GM19397 (cell line): ENCODE measurements at regions not wholly inside any gene's neighbourhood (a gene's known extent, or its start where the extent isn't known, plus 50 kb on each side); places are given as distances from the start of the nearest gene placed in this dataset.

ENCODE experiments used
- ATAC-seq: cut with Tn5 transposase; IDR thresholded peaks from one replicate; pipeline ENCODE4 v1.9.1; 2021; ENCODE audit warnings: mild to moderate bottlenecking, moderate library complexity; ENCODE audit not compliant: unreplicated experiment

DNA sequence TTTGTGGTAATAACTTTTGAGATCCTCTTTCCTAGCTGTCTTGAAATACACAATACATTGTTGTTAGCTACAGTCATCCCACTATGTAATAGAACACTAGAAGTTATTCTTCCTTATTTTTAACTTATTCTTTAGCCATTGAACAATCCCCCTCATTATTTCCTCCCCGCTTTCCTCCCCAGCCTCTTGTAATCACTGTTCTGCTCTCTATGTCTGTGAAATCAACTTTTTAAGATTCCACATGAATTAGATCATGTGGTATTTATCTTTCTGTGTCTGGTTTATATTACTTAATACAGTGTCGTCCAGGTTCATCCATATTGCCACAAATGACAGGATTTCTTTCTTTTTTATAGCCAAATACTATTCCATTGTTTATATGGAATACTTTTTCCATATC, 72.9 kb downstream of the SLC10A2 start:
- no peak for ATAC-seq

GRCh38 chr13:102984210-102984609, 82.0 kb downstream of the SLC10A2 start:
- no peak for ATAC-seq

DNA sequence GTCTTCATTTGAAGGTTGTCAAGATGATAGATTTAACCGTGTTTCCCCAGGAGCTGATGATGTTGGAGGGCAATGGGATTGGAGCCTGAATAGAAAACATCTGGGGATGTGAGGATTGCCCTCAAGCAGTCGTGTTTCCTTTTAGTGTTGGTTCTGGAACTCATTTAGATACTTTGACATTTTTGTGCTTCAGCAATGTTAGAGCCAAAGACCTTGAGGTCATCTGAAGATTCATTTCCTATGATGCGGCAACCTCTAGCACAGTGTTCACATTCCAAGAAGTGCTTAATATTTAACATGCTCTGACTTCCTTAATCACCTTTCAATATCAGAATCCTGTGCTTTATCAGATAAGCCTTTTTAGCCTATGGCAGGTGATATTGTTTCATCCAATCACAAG, 82.7 kb downstream of the SLC10A2 start:
- no peak for ATAC-seq

DNA sequence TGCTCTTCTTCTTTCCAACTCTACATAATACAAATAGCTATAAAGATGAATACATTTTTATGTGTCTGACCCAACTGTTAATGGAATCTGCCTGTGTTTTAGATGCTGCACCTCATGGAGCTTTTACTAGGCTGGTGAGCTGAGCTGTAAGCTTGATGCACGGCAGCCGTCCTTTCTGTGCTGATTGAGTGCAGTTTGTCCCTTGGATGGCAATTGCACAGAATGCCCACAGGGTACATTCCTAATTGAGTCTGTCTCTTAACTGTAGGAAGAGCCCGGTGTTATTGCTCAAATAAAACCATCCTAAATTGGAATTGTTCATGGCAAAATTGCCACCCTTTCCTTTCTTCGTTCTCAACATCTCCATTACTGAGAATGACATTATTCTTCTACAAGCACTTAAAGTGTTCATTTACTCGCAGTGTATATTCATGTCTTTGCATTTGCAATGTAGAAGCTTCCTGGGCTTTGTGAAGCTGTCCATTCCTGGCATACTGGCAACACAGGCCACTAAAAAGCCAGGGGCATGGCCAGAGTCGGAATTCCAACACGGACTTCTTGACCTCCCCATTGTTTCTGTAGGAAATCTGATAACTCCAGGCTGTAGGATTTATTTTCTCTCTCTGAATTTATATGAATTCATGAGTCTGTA, 85.8 kb downstream of the SLC10A2 start:
- ATAC-seq: no peak

DNA sequence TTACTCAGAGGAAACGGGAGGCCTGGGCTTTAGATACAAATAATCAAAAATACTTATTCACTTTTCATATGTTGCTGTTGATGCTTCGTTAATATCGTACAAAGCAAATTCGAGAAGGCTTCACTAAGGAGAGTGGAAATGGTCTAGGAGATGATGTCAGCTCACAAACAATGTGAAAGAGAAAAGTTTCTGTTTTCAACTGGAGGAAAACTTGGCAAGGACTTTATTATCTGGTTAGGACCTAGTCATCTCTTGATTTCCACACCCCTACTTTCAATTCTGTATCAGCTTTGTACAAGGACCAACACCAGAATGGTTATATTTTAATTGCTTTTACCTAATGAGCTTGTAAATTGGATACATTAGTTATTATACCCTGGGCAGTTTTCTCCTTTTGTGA, 88.0 kb downstream of the SLC10A2 start:
- no peak for ATAC-seq

DNA sequence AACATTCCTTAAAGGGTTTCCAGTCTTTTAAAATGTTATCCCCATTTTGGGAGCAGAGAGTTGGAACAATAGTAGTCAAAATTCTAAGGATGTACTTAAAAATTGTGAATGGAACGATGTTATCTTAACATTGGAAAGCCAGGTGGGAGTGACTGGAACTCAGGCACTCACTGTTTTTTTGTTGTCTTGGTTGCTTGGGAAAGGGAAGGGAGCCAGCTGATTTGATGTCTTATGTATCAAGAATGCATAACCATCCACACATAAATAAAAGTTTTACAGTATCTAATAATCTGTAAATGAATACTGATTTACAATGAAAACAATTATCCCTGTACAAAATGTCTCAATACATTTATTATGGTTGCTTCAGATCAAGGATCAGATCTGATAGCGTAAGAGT, 88.7 kb downstream of the SLC10A2 start:
- no peak for ATAC-seq

DNA sequence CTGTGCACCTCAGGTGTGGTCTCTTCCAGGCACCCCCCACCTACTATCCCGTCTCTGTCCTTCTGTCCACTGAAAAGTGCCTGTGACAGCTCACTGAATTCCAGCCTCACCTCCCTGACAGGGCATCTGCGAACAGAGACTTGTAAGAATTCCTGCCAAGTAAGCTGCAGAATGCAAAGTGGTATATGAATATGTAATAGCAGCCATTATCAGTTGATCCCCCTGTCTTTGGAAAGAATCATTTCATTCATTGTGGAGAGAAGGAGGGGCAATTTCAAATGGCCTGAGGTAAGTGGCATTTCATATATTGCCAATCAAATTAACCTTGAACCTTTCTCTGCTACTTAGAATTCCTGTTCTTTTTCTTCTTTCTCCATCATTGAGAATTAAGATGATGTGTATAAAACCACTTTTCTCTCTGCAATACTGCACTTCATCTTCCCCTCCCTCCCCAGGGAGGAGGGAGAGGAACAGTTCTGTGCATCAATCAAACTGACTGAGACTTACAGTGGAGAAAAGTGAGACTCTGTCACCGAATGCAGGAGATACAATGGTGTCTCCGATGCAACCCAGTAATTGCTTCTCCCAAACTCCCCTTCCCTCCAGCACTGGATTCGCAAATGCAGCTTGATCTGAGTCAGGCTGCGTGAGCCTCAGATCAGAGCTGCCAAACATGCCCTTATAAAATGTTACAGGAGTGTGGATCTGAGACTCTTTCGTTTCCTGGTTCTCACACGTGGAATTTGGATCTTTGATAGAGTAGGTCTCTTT, 91.7 kb downstream of the SLC10A2 start:
- no peak for ATAC-seq

GRCh38 chr13:102972191-102972590, 94.0 kb downstream of the SLC10A2 start:
- ATAC-seq: no peak

DNA sequence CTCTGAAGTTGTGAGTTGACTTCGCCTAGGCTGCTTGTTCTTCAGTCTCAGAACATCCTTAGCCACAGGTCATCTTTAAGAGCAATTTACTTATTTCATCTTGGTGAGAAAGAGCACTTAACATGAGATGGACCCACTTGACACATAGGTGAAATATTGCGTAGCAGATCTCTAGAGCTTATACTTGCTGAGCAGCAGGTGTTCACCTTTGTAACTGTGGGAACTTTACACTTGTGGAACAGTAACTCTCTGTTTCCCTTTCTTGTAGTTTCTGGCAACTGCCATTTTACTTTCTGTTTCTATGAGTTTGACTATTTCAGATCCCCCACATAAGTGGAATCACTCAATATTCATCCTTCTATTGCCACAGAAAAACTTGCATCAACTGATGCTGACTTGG, 95.7 kb downstream of the SLC10A2 start:
- ATAC-seq: peak; percentile 91

- peak; percentile 50 for ATAC-seq
Measured at GRCh38 chr13:102968572-102969228, 97.5 kb downstream of the SLC10A2 start.

- no peak for ATAC-seq
Measured at GRCh38 chr13:102965802-102966201, 100.4 kb downstream of the SLC10A2 start.

GRCh38 chr13:102962430-102962829, 103.8 kb downstream of the SLC10A2 start:
- ATAC-seq: no peak

DNA sequence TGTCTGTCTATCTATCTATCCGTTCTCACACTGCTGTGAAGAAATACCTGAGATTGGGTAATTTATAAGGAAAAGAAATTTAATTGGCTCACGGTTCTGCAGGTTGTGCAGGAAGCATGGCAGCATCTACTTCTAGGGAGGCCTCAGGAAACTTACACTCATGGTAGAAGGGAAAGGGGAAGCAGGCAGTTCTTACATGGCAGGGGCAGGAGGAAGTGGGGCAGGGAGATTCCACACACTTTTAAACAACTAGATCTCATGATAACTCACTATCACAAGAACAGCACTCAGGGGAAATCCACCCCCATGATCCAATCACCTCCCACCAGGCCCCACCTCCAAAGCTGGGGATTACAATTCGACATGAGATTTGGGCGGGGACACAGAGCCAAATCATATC, 105.3 kb downstream of the SLC10A2 start:
- ATAC-seq: no peak

GRCh38 chr13:102956449-102956848, 109.8 kb downstream of the SLC10A2 start:
- no peak for ATAC-seq

DNA sequence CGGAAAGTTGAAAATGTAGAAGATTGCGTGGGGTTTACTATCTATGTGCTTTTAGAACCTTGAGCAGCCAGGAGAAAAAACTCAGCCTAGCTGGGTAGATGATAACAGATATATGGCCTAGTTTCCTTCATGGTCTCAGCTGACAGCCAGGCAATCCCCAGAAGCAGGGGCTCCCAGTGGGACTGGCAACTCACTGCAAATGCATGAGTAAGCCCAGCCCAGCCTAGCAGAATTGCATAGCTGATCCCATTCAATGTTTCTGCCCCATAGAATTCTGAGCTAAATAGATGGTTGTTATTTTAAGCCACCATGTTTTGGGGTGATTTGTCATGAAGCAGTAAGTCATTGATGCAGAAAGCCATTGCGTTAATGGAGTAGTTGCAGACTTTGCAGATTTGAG, 108.5 kb downstream of the ERCC5 start:
- ATAC-seq: no peak

GRCh38 chr13:102951808-102952207, 106.0 kb downstream of the ERCC5 start:
- no peak for ATAC-seq

DNA sequence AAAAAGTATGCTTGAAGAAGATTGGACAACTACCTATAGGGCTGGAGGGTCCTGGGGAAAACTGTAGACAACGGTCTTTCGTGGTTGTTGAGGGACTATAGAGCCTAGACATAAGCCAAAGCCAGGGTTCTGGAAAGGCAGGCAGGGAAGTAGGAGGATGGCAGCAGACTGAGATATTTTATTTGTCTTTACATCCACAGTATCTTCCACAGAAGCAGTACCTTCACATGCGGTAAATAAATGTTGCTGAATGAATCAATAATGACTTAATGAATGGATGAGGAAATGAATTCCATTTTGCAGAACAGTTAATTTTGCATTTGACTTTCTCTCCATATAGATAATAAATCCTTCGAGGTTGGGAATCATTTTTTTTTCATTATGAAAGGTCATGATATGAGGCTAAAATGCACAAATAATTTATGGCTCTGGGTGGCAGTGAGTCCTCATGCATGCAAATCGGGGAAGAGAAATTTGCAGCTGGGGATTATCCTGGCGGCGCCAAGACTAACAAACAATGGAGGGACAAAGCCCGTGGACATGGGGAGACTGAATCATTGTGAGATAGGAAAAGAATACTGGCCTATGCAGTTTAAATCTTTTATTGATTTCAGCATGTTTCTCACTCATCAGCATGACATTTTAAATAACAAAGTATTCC, 102.0 kb downstream of the ERCC5 start:
- no peak for ATAC-seq

- no peak for ATAC-seq
Measured at GRCh38 chr13:102945886-102946285, 100.1 kb downstream of the ERCC5 start.

- ATAC-seq: no peak
Measured at GRCh38 chr13:102945324-102945815, 99.5 kb downstream of the ERCC5 start.

- no peak for ATAC-seq
Measured at GRCh38 chr13:102944821-102945220, 99.0 kb downstream of the ERCC5 start.

DNA sequence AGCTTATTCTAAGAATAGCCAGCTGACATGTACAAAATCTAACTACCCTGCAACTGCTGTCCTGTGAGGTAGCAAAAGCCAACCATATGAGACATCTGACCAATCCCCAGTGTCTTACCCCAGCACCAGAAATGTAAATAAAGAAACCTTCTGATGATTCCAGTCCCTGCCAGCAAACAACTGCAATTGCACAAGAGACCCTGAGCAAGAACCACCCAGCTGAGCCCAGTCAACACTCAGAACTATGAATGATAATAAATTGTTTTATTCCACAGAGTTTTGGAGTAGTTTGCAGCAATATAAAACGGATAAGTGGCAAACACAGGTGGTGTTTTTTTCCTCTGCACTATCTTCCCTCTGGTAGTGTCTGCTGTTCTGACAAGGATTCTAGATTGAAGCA, 94.9 kb downstream of the ERCC5 start:
- no peak for ATAC-seq
